ENCODE measurements at regions not wholly inside any gene's neighbourhood (a gene's known extent, or its start where the extent isn't known, plus 50 kb on each side); places are given as distances from the start of the nearest gene placed in this dataset.

- no peak for TF ChIP-seq FOS (IDR thresholded peaks at IDR 0.05; ENCODE audit: borderline replicate concordance, insufficient read depth, low read length)
- TF ChIP-seq MYC (IDR thresholded peaks at IDR 0.05; ENCODE audit: low read depth, low read length) = no peak
- TF ChIP-seq POLR2A (IDR thresholded peaks at IDR 0.05; ENCODE audit: low read depth, low read length) = no peak
- TF ChIP-seq POLR2AphosphoS5 (IDR thresholded peaks at IDR 0.05; ENCODE audit: insufficient read depth, low read depth, low read length) = no peak
- TF ChIP-seq EZH2 (IDR thresholded peaks at IDR 0.05; ENCODE audit: borderline replicate concordance, low read depth, low read length, severe bottlenecking) = no peak
- no peak for TF ChIP-seq CTCF (IDR thresholded peaks at IDR 0.05; ENCODE audit: extremely low read depth in 1 of 2, insufficient read depth in 1 of 2, low read depth in 1 of 2, low read length in 2 of 2)
- TF ChIP-seq GATA2 (IDR thresholded peaks at IDR 0.05; ENCODE audit: insufficient read depth, insufficient read length, low read depth, low read length) = no peak
- no peak for TF ChIP-seq JUN (IDR thresholded peaks at IDR 0.05; ENCODE audit: borderline replicate concordance, insufficient read depth, insufficient read length, low read depth)
- TF ChIP-seq MAX (IDR thresholded peaks at IDR 0.05; ENCODE audit: insufficient read depth, insufficient read length) = no peak
- ChIA-PET CTCF (no interaction called here), POLR2A (no interaction called here)
- Histone ChIP-seq H3K79me2 (ENCODE audit: control insufficient read depth, insufficient read depth, low read length) (no peaks in the 10 kb centered on the region), H3K4me3 (replicated peaks in 1 of 3; ENCODE audit: insufficient read depth in 1 of 3, low read depth in 1 of 3, low read length in 3 of 3) (no peak overlapping the region), H4K20me1 (replicated peaks; ENCODE audit: control insufficient read depth, extremely low read depth, insufficient read depth, low read length) (no peaks in the 10 kb centered on the region), H3K4me1 (ENCODE audit: control insufficient read depth, extremely low read depth, insufficient read depth, low read length) (no peaks in the 10 kb centered on the region), H3K36me3 (ENCODE audit: control insufficient read depth in 2 of 2, extremely low read depth in 1 of 2, insufficient read depth in 2 of 2, low read length in 2 of 2) (no peaks in the 10 kb centered on the region), H3K27me3 (ENCODE audit: control insufficient read depth in 2 of 2, insufficient read depth in 2 of 2, low read length in 2 of 2) (no peaks in the 10 kb centered on the region), H2AFZ (ENCODE audit: low read depth, low read length) (no peak overlapping the region), H3K9ac (replicated peaks; ENCODE audit: extremely low read depth, insufficient read depth, low read length) (no peak overlapping the region), H3K9me1 (replicated peaks; ENCODE audit: control insufficient read depth, extremely low read depth, insufficient read depth, low read length) (no peaks in the 10 kb centered on the region), H3K9me3 (replicated peaks; ENCODE audit: control insufficient read depth, insufficient read depth, low read length) (no peaks in the 10 kb centered on the region), H3K4me2 (ENCODE audit: insufficient read depth, low read length) (no peak overlapping the region), H3K27ac (ENCODE audit: insufficient read depth, low read depth, low read length) (no peak overlapping the region)
- DNase-seq (ENCODE audit: low read depth, low spot score) = no peak
- dilution Hi-C loops (cut with MboI; ENCODE audit: extremely low pct_ligation_motif_present, low sequenced_read_pairs) = no loop called here
- FAIRE-seq = no peak
- no TSS peak for BruUV-seq (replicated peaks)
- intact Hi-C loops (cut with micrococcal nuclease) = no loop called here
These were observed 738.8 kb upstream of the RBFOX1 start for GRCh38 chr16:6593799-6594198.
